Spinal cord (tissue), 9 donors: ENCODE measurements at regions not wholly inside any gene's neighbourhood (a gene's known extent, or its start where the extent isn't known, plus 50 kb on each side); places are given as distances from the start of the nearest gene placed in this dataset.

Source experiments
- DNase-seq, 6 donors: peaks; one replicate each; pipeline versions ENCODE4 v3.0.0 to v3.0.0-alpha.2; 2013 to 2015; ENCODE audit warnings: low spot score in 6 of 6, low read depth in 4 of 6
- H3K27ac ChIP-seq: one replicate; pipeline ENCODE4 v1.5.1; 2013; ENCODE audit warnings: low read depth, low read length, control low read depth
- H3K27me3 ChIP-seq: one replicate; pipeline ENCODE4 v1.6.1; 2013; ENCODE audit warnings: low read length; ENCODE audit not compliant: control insufficient read depth, insufficient read depth
- H3K36me3 ChIP-seq: one replicate; pipeline ENCODE4 v1.6.1; 2013; ENCODE audit warnings: low read length; ENCODE audit not compliant: control insufficient read depth, insufficient read depth
- H3K4me1 ChIP-seq: one replicate; pipeline ENCODE4 v1.6.1; 2013; ENCODE audit warnings: low read length; ENCODE audit not compliant: control insufficient read depth, insufficient read depth
- H3K4me3 ChIP-seq: one replicate; pipeline ENCODE4 v1.5.1; 2013; ENCODE audit warnings: low read depth, low read length, control low read depth
- H3K9me3 ChIP-seq: one replicate; pipeline ENCODE4 v1.6.1; 2013; ENCODE audit warnings: low read length; ENCODE audit not compliant: control insufficient read depth, insufficient read depth
- WGBS: methylation state at CpG from one replicate; pipeline ENCODE4 v1.1.5; 2013; ENCODE audit warnings: missing lambda C conversion rate; ENCODE audit not compliant: insufficient coverage; 5-methylcytosine and 5-hydroxymethylcytosine counted together
- donor health status: healthy.

DNA sequence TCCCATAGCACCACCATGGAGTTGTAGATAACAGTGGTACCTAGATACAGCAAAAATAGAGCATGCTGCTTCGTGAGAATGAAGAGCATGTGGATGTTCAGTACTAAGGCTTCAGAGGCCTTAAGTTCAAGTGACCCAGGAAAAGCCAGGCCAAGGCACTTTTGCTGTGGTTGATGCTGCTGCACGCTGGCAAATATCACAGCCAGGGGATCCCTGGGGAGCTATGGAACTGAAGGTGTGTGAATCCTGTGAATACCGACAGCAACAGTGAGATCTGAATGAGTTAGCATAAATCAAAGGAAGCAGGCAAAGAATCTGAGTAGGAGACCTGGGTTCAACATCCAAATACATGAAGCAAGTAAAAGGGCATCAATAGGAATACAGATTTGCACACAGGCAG is 158.6 kb upstream of the THUMPD2 start:
- no peak for DNase-seq
- Histone ChIP-seq H3K4me3 (no peak overlapping the region), H3K27me3 (no peaks in the 10 kb centered on the region), H3K36me3 (no peaks in the 10 kb centered on the region), H3K4me1 (no peaks in the 10 kb centered on the region), H3K9me3 (no peaks in the 10 kb centered on the region), H3K27ac (no peak overlapping the region)
- 56% methylated on average over 3 of the region's 3 CpGs for WGBS

DNA sequence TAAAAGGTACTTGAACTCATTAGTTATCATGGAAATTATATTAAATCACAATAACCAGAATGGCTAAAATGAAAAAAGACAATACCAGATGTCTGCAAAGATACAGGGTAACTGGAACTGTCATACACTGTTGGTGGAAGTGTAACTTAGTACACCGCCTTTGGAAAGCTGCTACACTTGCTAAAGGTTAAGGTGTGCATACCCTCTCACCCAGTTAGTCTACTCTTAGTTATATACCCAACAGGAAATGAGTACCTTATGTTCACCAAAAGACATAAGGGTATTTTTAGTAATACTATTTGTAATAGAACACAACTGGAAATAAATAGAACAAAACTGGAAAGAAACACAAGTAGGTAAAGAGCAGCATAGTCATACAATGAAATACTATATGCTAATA is 155.8 kb upstream of the THUMPD2 start:
- Histone ChIP-seq H3K27me3 (no peaks in the 10 kb centered on the region), H3K9me3 (no peaks in the 10 kb centered on the region), H3K27ac (no peak overlapping the region), H3K4me3 (no peak overlapping the region), H3K4me1 (no peaks in the 10 kb centered on the region), H3K36me3 (no peaks in the 10 kb centered on the region)
- no peak for DNase-seq
- WGBS = no CpG with 5 or more reads among the region's 1 CpG

DNA sequence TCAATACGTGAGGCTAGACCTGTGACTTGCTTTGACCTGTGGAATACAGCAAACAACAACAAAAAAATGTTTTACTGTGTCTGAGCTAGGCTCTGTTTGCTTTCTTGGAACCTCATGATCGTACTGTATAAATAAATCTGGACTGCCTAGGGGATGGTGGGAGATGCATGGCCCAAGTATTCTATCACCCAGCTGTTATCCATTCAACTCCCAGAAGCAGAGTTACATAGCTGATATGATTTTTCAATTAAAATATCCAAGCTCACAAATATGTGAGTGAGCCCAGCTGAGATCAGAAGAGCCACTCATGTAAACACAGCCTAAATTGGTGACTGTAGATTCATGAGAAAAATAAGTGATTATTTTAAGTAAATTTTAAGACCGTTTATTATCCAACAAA is 154.1 kb upstream of the THUMPD2 start:
- Histone ChIP-seq H3K4me1 (no peaks in the 10 kb centered on the region), H3K9me3 (no peaks in the 10 kb centered on the region), H3K36me3 (no peaks in the 10 kb centered on the region), H3K27ac (no peak overlapping the region), H3K27me3 (no peaks in the 10 kb centered on the region), H3K4me3 (no peak overlapping the region)
- WGBS = no CpG with 5 or more reads among the region's 3 CpGs
- DNase-seq = peak in 1 of 6 donors; percentile 45

DNA sequence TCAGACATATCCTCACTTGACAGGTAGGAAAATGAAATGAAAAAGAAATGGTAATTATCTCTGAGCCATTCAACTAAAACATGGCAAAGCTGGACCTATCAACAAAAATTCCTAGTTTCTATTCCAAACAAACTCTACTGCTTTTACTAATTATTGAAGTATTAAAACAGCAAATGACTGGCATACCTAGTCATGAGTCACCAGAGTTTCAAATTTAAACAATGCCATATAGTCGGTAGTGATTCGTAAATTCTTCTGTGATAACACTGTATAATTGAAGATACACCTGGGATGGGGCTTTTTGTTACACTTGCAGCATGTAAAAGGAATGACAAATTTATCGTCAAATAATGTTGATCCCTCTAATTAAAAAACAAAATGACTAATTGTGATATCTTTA is 153.1 kb upstream of the THUMPD2 start:
- Histone ChIP-seq H3K27ac (no peak overlapping the region), H3K27me3 (no peaks in the 10 kb centered on the region), H3K9me3 (no peaks in the 10 kb centered on the region), H3K36me3 (no peaks in the 10 kb centered on the region), H3K4me3 (no peak overlapping the region), H3K4me1 (no peaks in the 10 kb centered on the region)
- DNase-seq = no peak
- WGBS = no CpG with 5 or more reads among the region's 3 CpGs

DNA sequence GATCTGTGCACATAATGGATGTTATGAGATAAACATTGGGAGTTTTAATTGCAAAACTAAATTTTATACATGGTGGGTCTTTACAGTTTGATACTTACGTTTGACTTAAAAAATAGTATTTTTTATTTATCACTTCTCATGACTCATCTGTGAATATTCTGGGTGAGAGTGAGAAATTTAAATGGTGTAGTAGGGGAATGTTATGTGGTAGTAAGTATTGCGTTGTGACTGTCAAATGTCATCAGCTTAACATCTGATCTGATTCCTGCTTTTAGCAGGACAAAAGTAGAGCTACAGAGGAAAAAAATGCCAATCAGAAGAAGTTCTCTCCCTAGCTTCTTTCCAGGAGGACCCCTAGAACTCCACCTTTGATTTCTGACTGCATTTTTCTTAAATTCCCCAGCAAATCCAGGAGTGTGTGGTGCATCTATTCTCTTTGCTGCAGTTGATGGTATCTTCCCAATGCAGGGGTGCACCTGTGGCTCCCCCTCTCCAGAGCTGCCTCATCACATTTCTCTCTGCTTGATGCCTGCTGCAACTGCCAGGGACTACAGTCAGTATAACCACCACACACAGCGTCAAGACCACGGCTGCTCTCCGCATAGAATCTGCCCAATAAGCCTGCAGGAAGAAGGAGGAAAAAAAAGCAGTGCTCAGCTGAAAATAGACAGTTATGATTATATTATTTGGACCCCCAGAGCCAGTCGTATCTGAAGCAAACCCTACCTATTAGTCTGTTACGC is 151.3 kb upstream of the THUMPD2 start:
- Histone ChIP-seq H3K27me3 (no peaks in the 10 kb centered on the region), H3K36me3 (no peaks in the 10 kb centered on the region), H3K27ac (no peak overlapping the region), H3K4me1 (no peaks in the 10 kb centered on the region), H3K9me3 (no peaks in the 10 kb centered on the region), H3K4me3 (no peak overlapping the region)
- 88% methylated on average over 3 of the region's 7 CpGs for WGBS
- DNase-seq = no peak

DNA sequence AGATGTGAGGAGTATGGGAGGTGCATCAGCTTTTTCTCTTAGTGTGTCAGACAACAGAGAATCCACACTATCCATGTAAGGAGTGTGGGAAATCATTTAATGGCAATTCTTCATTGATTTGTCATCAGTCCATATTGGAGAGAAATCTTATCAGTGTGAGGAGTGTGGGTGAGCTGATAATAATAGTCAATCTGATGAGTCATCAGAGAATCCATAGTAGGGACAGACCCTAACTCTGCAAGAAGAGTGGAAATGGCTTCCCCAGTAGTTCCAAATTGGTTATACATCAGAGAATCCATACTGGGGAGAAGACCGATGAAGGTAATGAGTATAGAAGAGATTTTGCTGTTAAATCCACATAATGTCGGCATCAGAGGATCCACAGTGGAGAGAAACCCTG is 150.5 kb upstream of the THUMPD2 start:
- H3K27ac ChIP-seq = no peak overlapping the region
- no peaks in the 10 kb centered on the region for H3K4me1 ChIP-seq
- no peak for DNase-seq
- H3K27me3 ChIP-seq = no peaks in the 10 kb centered on the region
- no peaks in the 10 kb centered on the region for H3K9me3 ChIP-seq
- WGBS = no CpG with 5 or more reads among the region's 2 CpGs
- no peaks in the 10 kb centered on the region for H3K36me3 ChIP-seq
- no peak overlapping the region for H3K4me3 ChIP-seq

DNA sequence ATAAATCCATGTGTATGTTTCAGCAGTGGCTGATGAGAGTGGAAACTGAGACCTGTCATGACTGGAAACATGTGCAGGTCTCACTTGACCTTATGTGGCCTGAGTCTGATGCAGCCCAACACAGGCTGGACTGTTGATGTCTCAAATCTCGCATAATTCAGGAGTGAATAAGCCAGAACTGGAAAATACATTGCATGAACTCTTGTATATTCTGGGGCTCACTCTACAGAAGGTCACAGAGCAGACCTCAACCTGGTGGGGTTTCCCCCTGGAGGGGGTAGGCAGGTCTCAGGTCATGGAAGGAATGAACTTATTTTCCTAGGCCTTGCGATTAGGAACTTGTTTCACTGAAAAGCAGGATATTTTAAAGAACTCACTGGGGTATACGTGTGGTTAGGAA is 146.3 kb upstream of the THUMPD2 start:
- WGBS = 97% methylated on average over 3 of the region's 3 CpGs
- H3K9me3 ChIP-seq = no peaks in the 10 kb centered on the region
- no peaks in the 10 kb centered on the region for H3K4me1 ChIP-seq

DNA sequence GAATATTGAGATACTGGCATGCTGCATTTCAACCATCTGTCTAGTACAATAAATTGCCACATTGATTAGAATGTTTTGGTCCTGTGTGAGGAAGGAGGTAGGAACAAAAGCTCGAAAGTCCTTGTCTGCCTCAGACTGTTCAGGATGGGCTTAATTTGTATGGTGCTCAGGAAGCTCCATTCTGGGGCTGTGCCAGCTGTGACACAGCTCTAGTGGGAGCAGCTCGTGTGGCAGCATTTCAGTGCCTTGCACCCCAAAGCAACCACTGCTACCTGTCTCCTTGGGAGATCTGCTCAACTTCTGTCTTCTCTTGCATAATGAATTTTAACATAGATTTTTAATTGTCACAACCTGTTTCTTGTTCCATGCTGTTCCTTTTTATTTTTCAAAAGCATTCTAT is 144.4 kb upstream of the THUMPD2 start:
- no peak for DNase-seq
- Histone ChIP-seq H3K4me1 (no peaks in the 10 kb centered on the region), H3K9me3 (no peaks in the 10 kb centered on the region), H3K27me3 (no peaks in the 10 kb centered on the region), H3K4me3 (no peak overlapping the region), H3K27ac (no peak overlapping the region), H3K36me3 (no peaks in the 10 kb centered on the region)
- WGBS = 62% methylated on average over 2 of the region's 2 CpGs

More for the DNA sequence above, 146.3 kb upstream of the THUMPD2 start:
- Histone ChIP-seq H3K27me3 (no peaks in the 10 kb centered on the region), H3K27ac (no peak overlapping the region), H3K4me3 (no peak overlapping the region), H3K36me3 (no peaks in the 10 kb centered on the region)
- no peak for DNase-seq

DNA sequence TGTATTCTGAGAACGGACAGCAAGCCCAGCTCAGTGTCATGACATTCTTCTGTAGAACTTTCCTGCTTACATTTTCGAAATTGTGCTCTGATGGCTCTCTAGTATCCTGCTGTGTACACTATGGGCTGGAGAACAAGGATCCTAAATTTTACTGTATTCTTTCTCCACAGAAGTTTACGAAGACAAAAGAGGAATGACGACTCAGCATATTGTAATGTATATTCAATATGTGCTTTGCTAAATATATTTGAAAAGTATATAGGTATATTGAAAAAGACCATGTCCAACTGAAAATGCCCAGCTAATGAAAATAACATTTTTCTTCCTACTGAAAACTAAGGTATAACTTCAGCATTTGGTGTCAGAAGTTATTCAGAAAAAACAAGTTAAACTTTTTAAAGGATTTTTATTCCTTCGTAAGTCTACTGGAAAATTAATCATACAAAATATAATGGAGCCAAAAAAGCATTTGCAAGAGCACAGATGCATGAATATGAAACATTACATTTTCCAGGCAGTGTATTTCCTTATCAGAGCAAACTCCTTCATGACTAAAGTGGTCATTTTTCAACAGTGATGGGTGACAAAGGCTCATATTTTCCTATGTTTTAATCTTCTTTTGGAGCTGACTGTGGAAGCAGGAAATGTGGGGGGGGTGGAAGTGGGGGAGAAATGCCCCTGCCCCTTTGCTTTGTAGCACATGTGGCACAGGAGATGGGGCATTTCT is 143.8 kb upstream of the THUMPD2 start:
- Histone ChIP-seq H3K36me3 (no peaks in the 10 kb centered on the region), H3K27me3 (no peaks in the 10 kb centered on the region), H3K4me1 (no peaks in the 10 kb centered on the region), H3K27ac (no peak overlapping the region), H3K9me3 (no peaks in the 10 kb centered on the region), H3K4me3 (no peak overlapping the region)
- DNase-seq = no peak
- no CpG with 5 or more reads among the region's 5 CpGs for WGBS

DNA sequence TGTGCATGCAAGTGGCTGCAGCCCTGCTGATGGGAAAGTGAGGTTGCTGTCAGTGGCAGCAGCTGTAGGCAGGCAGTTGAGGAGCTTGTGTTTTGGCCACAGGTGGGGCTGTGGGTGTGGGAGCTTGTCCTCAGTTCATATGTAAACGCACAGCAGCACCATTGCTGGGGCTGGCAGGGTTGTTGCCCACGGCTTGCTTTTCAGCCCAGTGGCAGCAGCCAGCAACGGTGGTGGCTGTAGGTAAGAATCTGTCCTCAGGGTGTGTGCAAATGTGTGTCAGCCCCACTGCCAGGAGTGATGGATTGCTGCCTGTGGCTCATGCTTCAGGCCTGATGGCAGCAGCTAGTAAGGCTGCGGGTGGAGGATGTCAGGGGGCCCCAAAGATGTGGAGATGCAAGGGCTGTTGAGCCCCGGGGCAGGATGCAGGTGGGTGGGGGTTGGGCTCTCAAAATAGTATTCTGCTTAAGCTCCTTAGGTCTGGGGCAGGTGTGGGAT is 141.3 kb upstream of the THUMPD2 start:
- WGBS = 60% methylated on average over 5 of the region's 5 CpGs
- Histone ChIP-seq H3K4me1 (no peaks in the 10 kb centered on the region), H3K4me3 (no peak overlapping the region), H3K27me3 (no peaks in the 10 kb centered on the region), H3K36me3 (no peaks in the 10 kb centered on the region), H3K27ac (no peak overlapping the region), H3K9me3 (no peaks in the 10 kb centered on the region)
- no peak for DNase-seq
